Psoas muscle (tissue), 7 donors: ENCODE measurements at regions not wholly inside any gene's neighbourhood (a gene's known extent, or its start where the extent isn't known, plus 50 kb on each side); places are given as distances from the start of the nearest gene placed in this dataset.
A peak's percentile ranks its signal among the peaks of the same experiment; 100 is the strongest.

Source experiments
- ATAC-seq, 4 donors: fragments of 200-7000 bp; cut with Tn5 transposase; one replicate each; pipeline ENCODE4 v1.9.1; 2020; ENCODE audit warnings: moderate library complexity in 3 of 4, mild to moderate bottlenecking in 2 of 4
- DNase-seq, 2 donors: peaks; one replicate each; pipeline ENCODE4 v3.0.0-alpha.2; 2020
- H3K27ac ChIP-seq: fragments of 200-600 bp; one replicate; pipeline ENCODE4 v1.8.0; 2022
- H3K27me3 ChIP-seq, 3 donors: fragments of 200-600 bp in 1 of 3; one replicate each; pipeline versions ENCODE4 v1.6.1 to v1.8.0; 2013 to 2022; ENCODE audit warnings: low read length in 2 of 3, mild to moderate bottlenecking in 2 of 3, moderate library complexity in 1 of 3; ENCODE audit not compliant: insufficient read depth in 3 of 3
- H3K36me3 ChIP-seq, 2 donors: fragments of 200-600 bp in 1 of 2; one replicate each; pipeline versions ENCODE4 v1.6.1 to v1.8.0; 2013 to 2022; ENCODE audit warnings: low read depth in 1 of 2, mild to moderate bottlenecking in 1 of 2, moderate library complexity in 1 of 2; ENCODE audit not compliant: insufficient read depth in 1 of 2
- H3K4me1 ChIP-seq: fragments of 200-600 bp; one replicate; pipeline ENCODE4 v1.8.0; 2022
- H3K4me3 ChIP-seq: fragments of 200-600 bp; one replicate; pipeline ENCODE4 v1.8.0; 2022; ENCODE audit warnings: mild to moderate bottlenecking
- H3K9me3 ChIP-seq: fragments of 200-600 bp; one replicate; pipeline ENCODE4 v1.8.0; 2022
- CTCF ChIP-seq: fragments of 200-600 bp; IDR thresholded peaks from one replicate; pipeline ENCODE4 v1.8.0; 2022; ENCODE audit warnings: antibody characterized with exemption
- WGBS, 3 donors: extraction: QIAGEN DNeasy Blood & Tissue Kit; methylation state at CpG; one replicate each; pipeline versions ENCODE4 v1.1.6 to v1.1.7; 2013; 5-methylcytosine and 5-hydroxymethylcytosine counted together
- intact Hi-C, 2 donors: fragments of 100-400 bp; cut with DNase I; formaldehyde crosslinking; loops; one replicate each; pipeline versions ENCODE4 v1.11.0 to v1.14.2; 2022
- donor health status: healthy with polysubstance abuse.
- donor health status: DM: no; HTN: no; CAD: no; lungs with moderate emphysema.
- donor health status: Bipolar disorder and iron deficiency.
- donor health status: healthy.
- donor health status: DM: yes; HTN: yes; CAD: no.
- donor health status: DM: no; HTN: no; CAD: no.
- donor health status: DM: yes; HTN: yes; CAD: no.

GRCh38 chr9:99680191-99680590, 141.5 kb upstream of the NR4A3 start:
- intact Hi-C loops = no loop called here
- H3K27ac ChIP-seq = no peak overlapping the region
- H3K36me3 ChIP-seq = no peaks in the 10 kb centered on the region
- H3K9me3 ChIP-seq = no peaks in the 10 kb centered on the region
- H3K27me3 ChIP-seq = no peaks in the 10 kb centered on the region
- no peak overlapping the region for H3K4me3 ChIP-seq
- no peak for TF ChIP-seq CTCF
- 49 to 56% (median 50%) methylated on average over 1 of the region's 1 CpG for WGBS, 3 donors
- DNase-seq = no peak
- ATAC-seq = no peak
- H3K4me1 ChIP-seq = no peaks in the 10 kb centered on the region

- TF ChIP-seq CTCF = no peak
Measured at GRCh38 chr9:99681113-99681512, 140.6 kb upstream of the NR4A3 start.

GRCh38 chr9:99682378-99682777, 139.3 kb upstream of the NR4A3 start:
- intact Hi-C loops = no loop called here
- whole genome bisulfite sequencing, 3 donors = 96 to 100% (median 97%) methylated on average over 1 of the region's 1 CpG
- DNase-seq (no peak), ATAC-seq (no peak)
- no peaks in the 10 kb centered on the region for H3K9me3 ChIP-seq
- no peak for TF ChIP-seq CTCF
- no peaks in the 10 kb centered on the region for H3K4me1 ChIP-seq
- no peak overlapping the region for H3K27ac ChIP-seq
- H3K36me3 ChIP-seq = no peaks in the 10 kb centered on the region
- H3K27me3 ChIP-seq = no peaks in the 10 kb centered on the region
- no peak overlapping the region for H3K4me3 ChIP-seq

More at GRCh38 chr9:99681113-99681512, 140.6 kb upstream of the NR4A3 start:
- Histone ChIP-seq H3K4me1 (no peaks in the 10 kb centered on the region), H3K9me3 (no peaks in the 10 kb centered on the region), H3K36me3 (no peaks in the 10 kb centered on the region), H3K4me3 (no peak overlapping the region), H3K27me3 (no peaks in the 10 kb centered on the region), H3K27ac (no peak overlapping the region)
- ATAC-seq (no peak), DNase-seq (no peak)
- intact Hi-C loops = no loop called here

DNA sequence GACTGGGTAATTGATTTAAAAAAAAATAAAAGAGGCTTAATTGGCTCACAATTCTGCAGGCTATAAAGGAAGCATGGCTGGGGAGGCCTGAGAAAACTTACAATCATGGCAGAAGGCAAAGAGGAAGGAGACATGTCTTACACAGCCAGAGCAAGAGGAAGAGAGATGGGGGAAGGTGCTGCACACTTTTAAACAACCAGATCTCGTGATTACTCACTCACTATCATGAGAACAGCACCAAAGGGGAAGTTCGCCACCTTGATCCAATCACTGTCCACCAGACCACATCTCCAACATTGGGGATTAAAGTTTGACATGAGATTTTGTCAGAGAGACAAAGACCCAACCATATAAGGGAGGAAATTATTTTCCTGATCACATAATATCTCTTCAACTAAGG, 138.8 kb upstream of the NR4A3 start:
- H3K9me3 ChIP-seq = no peaks in the 10 kb centered on the region
- H3K4me3 ChIP-seq = no peak overlapping the region
- no peaks in the 10 kb centered on the region for H3K27me3 ChIP-seq
- 73 to 80% (median 78%) methylated on average over 2 of the region's 2 CpGs for WGBS, 3 donors
- no peaks in the 10 kb centered on the region for H3K4me1 ChIP-seq
- intact Hi-C loops = no loop called here
- ATAC-seq (no peak), DNase-seq (no peak)
- TF ChIP-seq CTCF = no peak
- no peaks in the 10 kb centered on the region for H3K36me3 ChIP-seq
- H3K27ac ChIP-seq = no peak overlapping the region

GRCh38 chr9:99690573-99690972, 131.1 kb upstream of the NR4A3 start:
- H3K4me1 ChIP-seq = no peaks in the 10 kb centered on the region
- no peak for TF ChIP-seq CTCF
- no peaks in the 10 kb centered on the region for H3K36me3 ChIP-seq
- 18 to 33% (median 18%) methylated on average over 4 of the region's 4 CpGs for WGBS, 3 donors
- H3K27me3 ChIP-seq = no peaks in the 10 kb centered on the region
- intact Hi-C loops = loop anchor here in 1 of 2 donors (2.0 kb wide), 1 partner anchor 14 kb away; no protein-coding TSS in a partner anchor
- H3K27ac ChIP-seq = no peak overlapping the region
- ATAC-seq (no peak), DNase-seq (peak in 1 of 2 donors; percentile 48)
- no peak overlapping the region for H3K4me3 ChIP-seq
- H3K9me3 ChIP-seq = no peaks in the 10 kb centered on the region
